ENCODE measurements at regions not wholly inside any gene's neighbourhood (a gene's known extent, or its start where the extent isn't known, plus 50 kb on each side); places are given as distances from the start of the nearest gene placed in this dataset.
A peak's percentile ranks its signal among the peaks of the same experiment; 100 is the strongest.

GRCh38 chr1:31503570-31503969 lies 72.7 kb upstream of the TINAGL1 start:
- Mint-ChIP-seq H3K36me3 (ENCODE audit: low read depth, unreplicated experiment) (peaks cover 10% of the 10 kb centered on the region), H3K4me3 (ENCODE audit: unreplicated experiment) (no peak overlapping the region), H3K27ac (ENCODE audit: unreplicated experiment) (no peak overlapping the region), H3K27me3 (ENCODE audit: unreplicated experiment) (peaks cover 8% of the 10 kb centered on the region), H3K4me1 (ENCODE audit: unreplicated experiment) (peaks cover 3% of the 10 kb centered on the region), H3K9me3 (ENCODE audit: unreplicated experiment) (no peaks in the 10 kb centered on the region)
- no peak for TF ChIP-seq CTCF (IDR thresholded peaks at IDR 0.05; ENCODE audit: unreplicated experiment)
- DNase-seq (ENCODE audit: low spot score), result no peak

- Mint-ChIP-seq H3K27me3 (ENCODE audit: unreplicated experiment) (peaks cover 8% of the 10 kb centered on the region), H3K9me3 (ENCODE audit: unreplicated experiment) (no peaks in the 10 kb centered on the region), H3K36me3 (ENCODE audit: low read depth, unreplicated experiment) (peaks cover 10% of the 10 kb centered on the region), H3K4me3 (ENCODE audit: unreplicated experiment) (no peak overlapping the region), H3K27ac (ENCODE audit: unreplicated experiment) (no peak overlapping the region), H3K4me1 (ENCODE audit: unreplicated experiment) (peaks cover 3% of the 10 kb centered on the region)
- no peak for TF ChIP-seq CTCF (IDR thresholded peaks at IDR 0.05; ENCODE audit: unreplicated experiment)
- DNase-seq (ENCODE audit: low spot score), result no peak
These were observed 72.3 kb upstream of the TINAGL1 start for GRCh38 chr1:31504001-31504400.

GRCh38 chr1:31505911-31506497 lies 70.3 kb upstream of the TINAGL1 start:
- Mint-ChIP-seq H3K4me1 (ENCODE audit: unreplicated experiment) (peaks cover 6% of the 10 kb centered on the region), H3K27me3 (ENCODE audit: unreplicated experiment) (peaks cover 8% of the 10 kb centered on the region), H3K27ac (ENCODE audit: unreplicated experiment) (no peak overlapping the region), H3K9me3 (ENCODE audit: unreplicated experiment) (no peaks in the 10 kb centered on the region), H3K4me3 (ENCODE audit: unreplicated experiment) (no peak overlapping the region), H3K36me3 (ENCODE audit: low read depth, unreplicated experiment) (peaks cover 10% of the 10 kb centered on the region)
- no peak for TF ChIP-seq CTCF (IDR thresholded peaks at IDR 0.05; ENCODE audit: unreplicated experiment)
- DNase-seq (ENCODE audit: low spot score), result no peak

- no peak for DNase-seq (ENCODE audit: low spot score)
- no peaks in the 10 kb centered on the region for H3K9me3 Mint-ChIP-seq (ENCODE audit: unreplicated experiment)
- peaks cover 9% of the 10 kb centered on the region for H3K27me3 Mint-ChIP-seq (ENCODE audit: unreplicated experiment)
- no peak overlapping the region for H3K27ac Mint-ChIP-seq (ENCODE audit: unreplicated experiment)
- H3K36me3 Mint-ChIP-seq (ENCODE audit: low read depth, unreplicated experiment), result peaks cover 10% of the 10 kb centered on the region
- H3K4me1 Mint-ChIP-seq (ENCODE audit: unreplicated experiment), result peaks cover 6% of the 10 kb centered on the region
- no peak for TF ChIP-seq CTCF (IDR thresholded peaks at IDR 0.05; ENCODE audit: unreplicated experiment)
- no peak overlapping the region for H3K4me3 Mint-ChIP-seq (ENCODE audit: unreplicated experiment)
These were observed 69.1 kb upstream of the TINAGL1 start for GRCh38 chr1:31507221-31507620.

GRCh38 chr1:31507676-31508530 lies 68.4 kb upstream of the TINAGL1 start:
- TF ChIP-seq CTCF (IDR thresholded peaks at IDR 0.05; ENCODE audit: unreplicated experiment), result no peak
- peak overlapping the region; percentile 34 for H3K4me3 Mint-ChIP-seq (ENCODE audit: unreplicated experiment)
- peaks cover 13% of the 10 kb centered on the region for H3K36me3 Mint-ChIP-seq (ENCODE audit: low read depth, unreplicated experiment)
- H3K9me3 Mint-ChIP-seq (ENCODE audit: unreplicated experiment), result no peaks in the 10 kb centered on the region
- H3K27me3 Mint-ChIP-seq (ENCODE audit: unreplicated experiment), result peaks cover 10% of the 10 kb centered on the region
- H3K27ac Mint-ChIP-seq (ENCODE audit: unreplicated experiment), result no peak overlapping the region
- DNase-seq (ENCODE audit: low spot score), result no peak
- H3K4me1 Mint-ChIP-seq (ENCODE audit: unreplicated experiment), result peaks cover 6% of the 10 kb centered on the region
